ENCODE measurements at regions not wholly inside any gene's neighbourhood (a gene's known extent, or its start where the extent isn't known, plus 50 kb on each side); places are given as distances from the start of the nearest gene placed in this dataset.

GRCh38 chr7:98536803-98537202 is 80.3 kb upstream of the NPTX2 start:
- ATAC-seq (ENCODE audit: low read depth) (no peak), DNase-seq (no peak)
- Mint-ChIP-seq H3K36me3 (no peaks in the 10 kb centered on the region), H3K27ac (no peak overlapping the region), H3K4me3 (no peak overlapping the region), H3K27me3 (no peaks in the 10 kb centered on the region), H3K9me3 (peaks cover 13% of the 10 kb centered on the region), H3K4me1 (no peaks in the 10 kb centered on the region)
- POLR2A ChIA-PET, result no interaction called here

DNA sequence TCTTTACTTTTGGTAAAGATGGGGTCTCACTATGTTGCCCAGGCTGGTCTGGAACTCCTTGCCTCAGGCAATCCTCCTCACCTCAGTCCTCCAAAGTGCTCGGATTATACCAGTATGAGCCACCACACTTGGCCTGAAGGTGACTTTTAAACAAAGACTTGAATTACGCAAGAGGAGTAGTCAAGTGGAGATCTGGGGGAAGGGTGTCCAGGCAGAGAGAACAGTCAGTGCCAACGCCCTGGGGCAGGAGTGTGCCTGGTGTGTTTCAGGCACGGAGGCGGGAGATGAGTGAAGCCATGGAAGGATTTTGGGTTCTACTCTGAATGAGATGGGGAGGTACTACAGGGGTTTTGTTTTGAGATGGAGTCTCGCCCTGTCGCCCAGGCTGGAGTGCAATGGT is 82.6 kb upstream of the NPTX2 start:
- H3K36me3 Mint-ChIP-seq, result no peaks in the 10 kb centered on the region
- no peaks in the 10 kb centered on the region for H3K4me1 Mint-ChIP-seq
- H3K4me3 Mint-ChIP-seq, result no peak overlapping the region
- DNase-seq (no peak), ATAC-seq (ENCODE audit: low read depth) (no peak)
- H3K9me3 Mint-ChIP-seq, result peaks cover 13% of the 10 kb centered on the region
- no peaks in the 10 kb centered on the region for H3K27me3 Mint-ChIP-seq
- POLR2A ChIA-PET, result no interaction called here
- H3K27ac Mint-ChIP-seq, result no peak overlapping the region

GRCh38 chr7:98531717-98532116 is 85.4 kb upstream of the NPTX2 start:
- no peak for ATAC-seq (ENCODE audit: low read depth)
- no peak for DNase-seq
- Mint-ChIP-seq H3K27me3 (no peaks in the 10 kb centered on the region), H3K9me3 (peaks cover 6% of the 10 kb centered on the region), H3K36me3 (no peaks in the 10 kb centered on the region), H3K27ac (no peak overlapping the region), H3K4me3 (no peak overlapping the region), H3K4me1 (no peaks in the 10 kb centered on the region)
- POLR2A ChIA-PET, result no interaction called here

DNA sequence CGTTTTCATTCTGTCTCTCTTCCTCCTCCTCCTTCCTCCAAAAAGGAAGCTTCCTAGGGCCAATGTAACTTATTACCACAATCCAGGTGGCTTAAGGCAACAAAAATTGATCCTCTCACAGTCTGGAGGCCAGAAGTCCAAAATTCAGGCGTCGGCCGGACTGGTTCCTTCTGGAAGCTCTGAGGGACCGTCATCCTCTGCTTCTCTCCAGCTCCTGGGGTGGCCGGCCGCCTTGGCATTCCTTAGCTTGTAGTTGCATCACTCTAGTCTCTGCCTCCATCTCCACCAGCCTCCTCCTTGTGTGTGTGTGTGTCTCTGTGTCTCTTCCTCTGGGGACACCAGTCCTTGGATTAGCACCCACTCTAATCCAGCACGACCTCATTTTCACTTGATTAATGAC is 89.0 kb upstream of the NPTX2 start:
- no peak for DNase-seq
- peaks cover 1% of the 10 kb centered on the region for H3K9me3 Mint-ChIP-seq
- no peak overlapping the region for H3K4me3 Mint-ChIP-seq
- no peaks in the 10 kb centered on the region for H3K4me1 Mint-ChIP-seq
- no peak overlapping the region for H3K27ac Mint-ChIP-seq
- no peaks in the 10 kb centered on the region for H3K36me3 Mint-ChIP-seq
- ATAC-seq (ENCODE audit: low read depth), result no peak
- POLR2A ChIA-PET, result no interaction called here
- H3K27me3 Mint-ChIP-seq, result no peaks in the 10 kb centered on the region

- H3K27me3 Mint-ChIP-seq, result no peaks in the 10 kb centered on the region
- ATAC-seq (ENCODE audit: low read depth), result no peak
- H3K4me3 Mint-ChIP-seq, result no peak overlapping the region
- no peak for DNase-seq
- no peaks in the 10 kb centered on the region for H3K9me3 Mint-ChIP-seq
- no peaks in the 10 kb centered on the region for H3K36me3 Mint-ChIP-seq
- POLR2A ChIA-PET, result interaction anchor here (0.6 kb wide), 1 partner anchor 574 kb away, joined by 3 read pairs; no protein-coding TSS in a partner anchor
- H3K4me1 Mint-ChIP-seq, result no peaks in the 10 kb centered on the region
- H3K27ac Mint-ChIP-seq, result no peak overlapping the region
These were observed 91.0 kb upstream of the NPTX2 start for GRCh38 chr7:98526059-98526458.

DNA sequence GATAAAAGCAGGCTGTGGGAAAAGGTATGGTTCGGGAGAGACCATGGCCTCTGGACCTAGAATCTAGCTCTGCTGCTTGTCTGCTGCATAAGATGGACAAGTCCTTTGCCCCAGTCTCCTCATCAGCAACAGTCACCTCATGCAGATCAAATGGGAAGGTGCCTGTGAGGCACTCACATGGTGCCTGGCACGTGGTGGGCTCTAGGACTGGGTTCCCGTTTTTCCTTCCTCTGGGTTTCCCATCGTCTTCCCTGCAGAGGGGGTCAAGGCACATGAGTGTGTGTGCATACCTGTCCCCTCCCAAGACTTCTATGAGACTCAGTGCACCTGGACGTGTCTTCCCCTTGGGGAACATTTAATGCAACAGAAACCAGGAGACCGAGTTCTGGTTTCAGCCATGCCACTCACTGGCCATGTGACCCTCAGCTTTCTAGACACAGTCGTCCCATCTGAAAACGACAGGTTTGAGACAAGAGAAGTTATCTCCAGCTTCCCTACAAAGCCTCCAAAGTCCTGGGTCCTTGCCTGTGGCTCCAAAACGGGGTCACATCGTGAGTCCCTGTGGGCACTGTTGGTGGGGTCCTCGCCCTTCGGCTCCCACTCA is 95.9 kb upstream of the NPTX2 start:
- DNase-seq (no peak), ATAC-seq (ENCODE audit: low read depth) (no peak)
- POLR2A ChIA-PET, result no interaction called here
- Mint-ChIP-seq H3K4me1 (no peaks in the 10 kb centered on the region), H3K36me3 (no peaks in the 10 kb centered on the region), H3K27me3 (no peaks in the 10 kb centered on the region), H3K27ac (no peak overlapping the region), H3K4me3 (no peak overlapping the region), H3K9me3 (no peaks in the 10 kb centered on the region)

DNA sequence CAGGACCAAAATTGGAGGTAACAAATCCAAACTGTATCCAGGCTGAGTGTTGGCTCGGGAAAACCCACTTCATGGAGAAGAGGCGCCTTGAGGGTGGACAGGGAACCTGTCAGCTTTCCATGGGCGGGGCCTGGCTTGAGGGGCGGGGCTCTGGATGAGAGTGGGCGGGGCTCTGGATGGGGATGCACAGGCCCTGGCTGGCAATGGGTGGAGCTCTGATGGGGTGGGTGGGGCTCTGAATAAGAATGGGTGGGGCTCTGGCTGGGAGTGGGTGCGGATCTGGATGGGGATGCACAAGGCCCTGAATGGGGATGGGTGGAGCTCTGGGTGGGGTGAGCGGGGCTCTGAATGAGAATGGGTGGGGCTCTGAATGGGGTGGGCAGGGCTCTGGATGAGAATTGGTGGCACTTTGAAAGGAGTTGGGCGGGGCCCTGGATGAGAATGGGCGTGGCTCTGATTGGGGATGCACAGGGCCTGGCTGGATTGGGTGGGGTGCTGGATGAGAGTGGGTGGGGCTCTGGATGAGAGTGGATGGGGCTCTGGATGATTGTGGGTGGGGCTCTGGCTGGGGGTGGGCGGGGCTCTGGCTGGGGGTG is 96.6 kb upstream of the NPTX2 start:
- DNase-seq, result no peak
- Mint-ChIP-seq H3K36me3 (no peaks in the 10 kb centered on the region), H3K27ac (no peak overlapping the region), H3K9me3 (no peaks in the 10 kb centered on the region), H3K4me3 (no peak overlapping the region), H3K4me1 (no peaks in the 10 kb centered on the region), H3K27me3 (no peaks in the 10 kb centered on the region)
- POLR2A ChIA-PET, result no interaction called here
- no peak for ATAC-seq (ENCODE audit: low read depth)

DNA sequence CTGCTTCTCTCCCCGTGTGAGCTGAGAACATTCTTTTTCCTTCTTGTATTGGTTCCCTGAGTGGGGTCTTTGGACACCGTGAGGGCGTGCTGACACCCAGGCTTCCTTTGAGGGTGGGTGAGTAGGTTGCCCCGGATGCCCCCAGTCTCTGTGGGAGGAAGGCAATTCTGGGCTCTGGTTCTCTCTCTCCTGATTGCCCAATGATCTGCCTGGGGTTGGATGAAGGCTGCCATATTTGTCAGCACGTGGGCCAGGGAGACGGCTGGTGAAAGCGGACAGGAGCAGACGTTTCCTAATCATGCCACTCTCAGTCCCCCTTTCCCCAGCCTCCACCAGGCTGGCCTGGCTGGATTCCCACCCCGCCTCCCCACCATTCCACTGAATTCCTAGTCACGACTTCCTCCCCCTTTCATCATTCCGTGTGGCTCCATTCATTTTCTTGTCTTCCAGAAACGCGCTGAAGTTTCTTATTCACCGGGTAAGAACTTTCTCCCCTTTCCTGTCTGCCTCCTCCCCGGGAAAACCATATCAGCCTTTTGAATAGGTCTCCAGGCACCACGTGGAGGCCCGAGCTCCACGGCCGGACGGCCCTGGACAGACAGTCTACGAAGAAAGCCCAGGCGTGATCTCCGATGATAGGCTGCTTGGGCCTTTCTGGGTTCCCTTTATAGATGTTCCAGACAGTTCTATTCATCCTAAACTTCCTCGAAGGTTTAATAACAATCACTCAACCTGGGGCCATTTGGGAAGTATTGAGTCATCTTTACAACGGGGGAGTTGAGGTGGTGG is 98.7 kb upstream of the NPTX2 start:
- POLR2A ChIA-PET, result no interaction called here
- H3K36me3 Mint-ChIP-seq, result no peaks in the 10 kb centered on the region
- H3K27ac Mint-ChIP-seq, result no peak overlapping the region
- H3K9me3 Mint-ChIP-seq, result no peaks in the 10 kb centered on the region
- DNase-seq (no peak), ATAC-seq (ENCODE audit: low read depth) (no peak)
- H3K27me3 Mint-ChIP-seq, result no peaks in the 10 kb centered on the region
- no peaks in the 10 kb centered on the region for H3K4me1 Mint-ChIP-seq
- H3K4me3 Mint-ChIP-seq, result no peak overlapping the region

GRCh38 chr7:98515201-98515600 is 101.9 kb upstream of the NPTX2 start:
- H3K36me3 Mint-ChIP-seq, result no peaks in the 10 kb centered on the region
- no peaks in the 10 kb centered on the region for H3K4me1 Mint-ChIP-seq
- H3K27me3 Mint-ChIP-seq, result no peaks in the 10 kb centered on the region
- H3K4me3 Mint-ChIP-seq, result no peak overlapping the region
- H3K9me3 Mint-ChIP-seq, result no peaks in the 10 kb centered on the region
- POLR2A ChIA-PET, result no interaction called here
- ATAC-seq (ENCODE audit: low read depth) (no peak), DNase-seq (no peak)
- no peak overlapping the region for H3K27ac Mint-ChIP-seq

DNA sequence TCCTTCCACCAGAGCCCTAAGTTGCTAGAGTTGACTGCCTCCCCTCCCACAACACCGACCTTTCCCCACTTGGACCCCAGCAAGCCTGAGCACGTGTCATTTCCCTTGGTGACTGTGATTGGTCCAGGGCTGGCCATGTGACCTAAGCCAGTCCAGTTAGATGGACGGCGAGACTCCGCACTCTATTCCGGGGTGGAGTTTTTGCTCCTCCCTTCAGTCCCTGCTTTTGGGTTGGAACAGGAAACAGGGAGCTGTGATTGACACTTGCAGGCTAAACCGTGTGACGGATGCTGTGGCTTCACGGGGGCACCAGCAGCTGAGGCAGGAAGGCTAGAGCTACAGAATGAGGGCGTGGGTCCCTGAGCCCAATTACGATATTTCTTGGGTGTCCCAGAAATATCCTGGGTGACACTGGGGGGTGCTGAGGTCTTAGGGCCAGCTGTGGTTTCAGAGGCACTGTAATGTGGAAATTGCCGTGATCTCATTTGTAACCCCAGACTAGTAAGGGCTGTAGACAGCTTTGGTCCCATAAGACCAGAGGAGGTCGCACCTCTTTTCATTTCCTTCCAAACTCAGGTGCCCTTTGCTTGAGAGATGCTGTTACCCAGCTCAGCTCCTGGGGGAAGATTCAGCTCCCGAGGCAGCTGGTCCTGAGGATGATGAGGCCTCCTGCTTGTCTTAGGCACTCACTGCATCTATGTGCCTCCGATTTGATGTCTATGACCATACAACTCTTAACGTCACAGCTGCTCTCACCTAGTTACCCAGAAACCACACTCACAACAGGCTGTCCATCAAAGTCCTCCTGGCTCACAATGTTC is 102.7 kb upstream of the NPTX2 start:
- POLR2A ChIA-PET, result no interaction called here
- no peak for ATAC-seq (ENCODE audit: low read depth)
- Mint-ChIP-seq H3K36me3 (no peaks in the 10 kb centered on the region), H3K4me3 (no peak overlapping the region), H3K4me1 (no peaks in the 10 kb centered on the region), H3K27me3 (no peaks in the 10 kb centered on the region), H3K9me3 (no peaks in the 10 kb centered on the region), H3K27ac (no peak overlapping the region)
- no peak for DNase-seq

DNA sequence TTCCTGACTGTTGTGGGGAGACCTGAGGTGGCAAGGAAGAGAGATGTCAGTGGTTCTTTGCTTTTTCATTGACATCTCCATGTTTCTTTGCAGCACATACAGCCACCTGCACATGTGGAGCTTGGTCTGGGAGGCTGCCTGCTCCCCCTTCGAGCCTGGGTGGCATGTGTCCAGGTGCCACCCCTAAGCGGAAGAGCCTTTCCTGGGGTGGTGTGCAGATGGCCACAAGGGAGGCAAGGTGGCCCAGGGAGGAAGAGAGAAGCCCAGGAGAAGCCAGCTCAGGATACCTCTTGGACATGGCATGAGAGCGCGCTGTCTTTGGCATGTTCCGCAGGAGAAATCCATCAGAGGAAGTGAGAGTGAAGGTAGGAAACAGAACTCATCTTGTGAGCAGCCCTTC is 105.9 kb upstream of the NPTX2 start:
- no peak overlapping the region for H3K4me3 Mint-ChIP-seq
- no peaks in the 10 kb centered on the region for H3K9me3 Mint-ChIP-seq
- no peaks in the 10 kb centered on the region for H3K4me1 Mint-ChIP-seq
- H3K27ac Mint-ChIP-seq, result no peak overlapping the region
- no peaks in the 10 kb centered on the region for H3K36me3 Mint-ChIP-seq
- H3K27me3 Mint-ChIP-seq, result peaks cover 2% of the 10 kb centered on the region
- no peak for ATAC-seq (ENCODE audit: low read depth)
- POLR2A ChIA-PET, result no interaction called here
- DNase-seq, result no peak

DNA sequence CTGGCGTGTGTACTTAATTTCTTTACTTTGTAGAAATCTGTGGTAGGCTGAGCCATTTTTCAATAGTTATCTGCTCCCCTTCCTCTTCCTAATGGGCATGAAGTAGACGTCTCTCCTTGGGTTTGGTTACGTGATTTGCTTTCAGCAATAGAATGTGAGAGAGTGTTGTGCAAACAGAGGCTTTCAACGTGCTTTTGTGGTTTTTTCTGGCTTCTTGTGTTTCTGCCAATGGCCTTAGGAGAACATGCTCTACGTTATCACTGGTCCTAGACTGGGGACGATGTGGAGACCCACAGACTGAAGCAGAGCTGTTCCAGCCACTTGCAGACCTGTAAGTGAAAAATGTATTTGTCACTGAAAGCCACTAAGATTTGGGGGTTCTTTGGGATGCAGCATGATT is 107.2 kb upstream of the NPTX2 start:
- no peak for ATAC-seq (ENCODE audit: low read depth)
- POLR2A ChIA-PET, result no interaction called here
- DNase-seq, result no peak
- no peak overlapping the region for H3K27ac Mint-ChIP-seq
- H3K4me3 Mint-ChIP-seq, result no peak overlapping the region
- peaks cover 2% of the 10 kb centered on the region for H3K27me3 Mint-ChIP-seq
- H3K9me3 Mint-ChIP-seq, result no peaks in the 10 kb centered on the region
- no peaks in the 10 kb centered on the region for H3K4me1 Mint-ChIP-seq
- H3K36me3 Mint-ChIP-seq, result no peaks in the 10 kb centered on the region

DNA sequence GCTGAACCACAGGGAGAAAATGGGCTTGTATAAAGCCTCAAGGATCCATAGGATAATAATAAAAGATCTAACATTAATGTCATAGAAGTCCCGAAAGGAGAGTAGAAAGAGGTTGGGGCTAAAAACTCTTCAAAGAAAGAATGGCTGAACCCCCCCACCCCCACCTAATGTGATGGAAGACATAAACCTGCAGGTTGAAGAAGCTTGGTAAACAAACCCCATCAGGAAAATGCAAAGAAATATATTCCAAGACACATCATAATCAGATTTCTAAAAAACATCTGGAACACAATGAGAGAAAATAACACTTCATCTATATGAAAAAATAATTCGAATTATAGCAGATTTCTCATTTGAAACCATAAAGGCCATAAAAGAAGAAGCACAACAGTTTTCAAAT is 105.6 kb upstream of the BAIAP2L1 start:
- Mint-ChIP-seq H3K9me3 (no peaks in the 10 kb centered on the region), H3K4me3 (no peak overlapping the region), H3K27ac (no peak overlapping the region), H3K36me3 (no peaks in the 10 kb centered on the region), H3K4me1 (no peaks in the 10 kb centered on the region), H3K27me3 (peaks cover 2% of the 10 kb centered on the region)
- DNase-seq (no peak), ATAC-seq (ENCODE audit: low read depth) (no peak)
- POLR2A ChIA-PET, result no interaction called here

GRCh38 chr7:98500764-98501163 is 99.9 kb upstream of the BAIAP2L1 start:
- Mint-ChIP-seq H3K27me3 (no peaks in the 10 kb centered on the region), H3K36me3 (no peaks in the 10 kb centered on the region), H3K27ac (no peak overlapping the region), H3K4me3 (no peak overlapping the region), H3K4me1 (no peaks in the 10 kb centered on the region), H3K9me3 (peaks cover 9% of the 10 kb centered on the region)
- ATAC-seq (ENCODE audit: low read depth) (no peak), DNase-seq (no peak)
- POLR2A ChIA-PET, result no interaction called here
